HFF-Myc (cell line): ENCODE measurements at regions not wholly inside any gene's neighbourhood (a gene's known extent, or its start where the extent isn't known, plus 50 kb on each side); places are given as distances from the start of the nearest gene placed in this dataset.

ENCODE experiments used
- DNase-seq: peaks from one replicate; pipeline ENCODE4 v3.0.0-alpha.2; 2011; ENCODE audit warnings: low read depth; ENCODE audit errors: extremely low read depth
- H3K4me3 ChIP-seq: replicated peaks from 2 replicates; pipeline ENCODE4 v1.5.1; 2011; ENCODE audit warnings: low read depth, mild to moderate bottlenecking, control low read depth, low read length
- TF ChIP-seq, protein P1 (sequence below): IDR thresholded peaks from 2 replicates; pipeline ENCODE4 v1.5.1; 2012; ENCODE audit warnings: mild to moderate bottlenecking, low read depth, low read length, control low read depth; ENCODE audit errors: missing control alignments

DNA sequence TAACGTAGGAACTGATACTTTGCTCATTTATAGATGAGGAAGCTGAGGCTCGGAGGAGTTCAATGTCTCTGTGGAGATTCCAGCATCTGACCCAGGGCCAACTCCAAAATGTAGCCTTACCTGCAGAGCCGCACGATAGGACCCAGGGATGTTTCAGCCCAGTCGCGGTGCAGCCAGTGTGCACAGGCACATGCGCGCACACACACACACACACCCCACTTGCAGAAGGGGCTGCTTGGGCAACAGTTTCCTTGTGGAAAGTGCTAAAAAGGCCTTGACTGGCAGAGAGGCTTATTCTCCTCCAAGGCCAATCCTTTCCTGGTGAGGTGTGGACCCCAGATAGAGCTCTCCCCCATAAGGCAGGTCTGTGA, 101.7 kb downstream of the ZFP36L2 start:
- DNase-seq, result no peak
- TF ChIP-seq, protein P1, sequence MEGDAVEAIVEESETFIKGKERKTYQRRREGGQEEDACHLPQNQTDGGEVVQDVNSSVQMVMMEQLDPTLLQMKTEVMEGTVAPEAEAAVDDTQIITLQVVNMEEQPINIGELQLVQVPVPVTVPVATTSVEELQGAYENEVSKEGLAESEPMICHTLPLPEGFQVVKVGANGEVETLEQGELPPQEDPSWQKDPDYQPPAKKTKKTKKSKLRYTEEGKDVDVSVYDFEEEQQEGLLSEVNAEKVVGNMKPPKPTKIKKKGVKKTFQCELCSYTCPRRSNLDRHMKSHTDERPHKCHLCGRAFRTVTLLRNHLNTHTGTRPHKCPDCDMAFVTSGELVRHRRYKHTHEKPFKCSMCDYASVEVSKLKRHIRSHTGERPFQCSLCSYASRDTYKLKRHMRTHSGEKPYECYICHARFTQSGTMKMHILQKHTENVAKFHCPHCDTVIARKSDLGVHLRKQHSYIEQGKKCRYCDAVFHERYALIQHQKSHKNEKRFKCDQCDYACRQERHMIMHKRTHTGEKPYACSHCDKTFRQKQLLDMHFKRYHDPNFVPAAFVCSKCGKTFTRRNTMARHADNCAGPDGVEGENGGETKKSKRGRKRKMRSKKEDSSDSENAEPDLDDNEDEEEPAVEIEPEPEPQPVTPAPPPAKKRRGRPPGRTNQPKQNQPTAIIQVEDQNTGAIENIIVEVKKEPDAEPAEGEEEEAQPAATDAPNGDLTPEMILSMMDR, result no peak
- H3K4me3 ChIP-seq, result no peak overlapping the region

DNA sequence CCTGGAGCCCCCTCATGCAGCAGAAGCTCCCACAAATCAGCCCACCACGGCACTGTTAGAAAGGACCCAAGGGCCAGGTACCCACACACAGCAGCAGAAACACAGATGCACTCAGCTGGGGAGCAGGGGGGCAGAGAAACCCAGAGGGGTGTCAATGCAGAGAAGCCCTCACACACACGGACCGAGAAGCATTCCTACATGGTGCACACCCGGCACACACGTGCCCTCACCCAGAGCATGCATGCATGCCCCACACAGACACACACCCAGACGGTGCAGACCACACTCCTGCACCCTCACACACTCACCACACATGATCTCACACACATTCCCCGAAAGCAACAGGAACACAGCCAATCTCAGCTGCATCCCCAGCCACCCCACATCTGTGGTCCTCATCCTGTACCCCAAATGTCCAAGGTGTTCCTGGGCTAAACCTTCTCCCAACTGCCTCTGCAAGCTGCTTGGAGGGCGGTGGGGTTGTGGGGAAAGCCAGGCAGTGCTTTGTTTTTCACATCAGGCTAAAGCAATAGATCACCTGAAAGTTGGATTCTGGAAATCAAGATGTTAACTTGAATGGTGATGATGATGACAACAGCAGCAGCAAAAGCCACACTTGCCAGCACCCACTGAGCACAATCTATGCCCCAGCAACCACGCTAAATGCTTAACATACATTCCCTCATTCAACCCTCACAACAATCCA, 102.3 kb downstream of the ZFP36L2 start:
- TF ChIP-seq, protein P1, result no peak
- H3K4me3 ChIP-seq, result no peak overlapping the region
- no peak for DNase-seq

DNA sequence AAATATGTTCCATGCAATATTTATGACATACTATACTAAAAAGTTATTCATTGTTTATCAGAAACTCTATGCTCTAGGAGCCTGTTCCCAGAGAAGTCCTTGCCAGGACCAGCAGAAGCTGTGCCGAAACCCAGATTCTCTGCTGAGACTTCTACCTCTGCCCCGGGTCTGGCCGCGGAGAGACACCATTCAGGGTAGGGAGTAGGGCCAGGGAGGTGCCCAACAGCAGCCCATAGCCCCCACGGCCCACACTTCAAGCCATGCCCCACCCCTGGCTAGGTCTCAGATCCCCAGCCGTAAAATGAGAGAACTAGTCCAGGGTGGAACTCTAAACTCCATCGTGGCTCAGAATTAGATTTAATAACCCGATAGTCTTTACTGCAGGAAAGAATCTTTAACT, 102.9 kb downstream of the ZFP36L2 start:
- TF ChIP-seq, protein P1, result no peak
- no peak overlapping the region for H3K4me3 ChIP-seq
- no peak for DNase-seq

DNA sequence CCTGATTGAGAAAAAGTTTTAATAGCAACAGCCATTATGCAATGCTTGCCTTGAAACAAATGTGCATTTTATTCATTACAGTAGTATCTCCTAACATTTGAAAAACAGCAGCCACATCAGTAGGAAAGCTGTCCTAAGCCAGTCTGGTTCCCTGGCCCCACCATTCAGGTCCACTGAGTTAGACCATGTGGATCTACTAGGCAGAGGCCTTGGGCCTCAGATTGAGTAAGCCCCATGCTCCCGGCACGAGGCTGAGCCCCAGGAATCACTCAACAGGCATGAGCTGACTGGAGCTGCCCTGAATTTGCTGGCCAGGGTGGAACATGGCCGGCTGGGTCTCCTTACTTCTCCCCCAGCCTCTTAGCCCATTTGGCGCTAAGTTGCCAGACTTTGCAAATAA, 103.4 kb downstream of the ZFP36L2 start:
- TF ChIP-seq, protein P1, result no peak
- no peak for DNase-seq
- no peak overlapping the region for H3K4me3 ChIP-seq

DNA sequence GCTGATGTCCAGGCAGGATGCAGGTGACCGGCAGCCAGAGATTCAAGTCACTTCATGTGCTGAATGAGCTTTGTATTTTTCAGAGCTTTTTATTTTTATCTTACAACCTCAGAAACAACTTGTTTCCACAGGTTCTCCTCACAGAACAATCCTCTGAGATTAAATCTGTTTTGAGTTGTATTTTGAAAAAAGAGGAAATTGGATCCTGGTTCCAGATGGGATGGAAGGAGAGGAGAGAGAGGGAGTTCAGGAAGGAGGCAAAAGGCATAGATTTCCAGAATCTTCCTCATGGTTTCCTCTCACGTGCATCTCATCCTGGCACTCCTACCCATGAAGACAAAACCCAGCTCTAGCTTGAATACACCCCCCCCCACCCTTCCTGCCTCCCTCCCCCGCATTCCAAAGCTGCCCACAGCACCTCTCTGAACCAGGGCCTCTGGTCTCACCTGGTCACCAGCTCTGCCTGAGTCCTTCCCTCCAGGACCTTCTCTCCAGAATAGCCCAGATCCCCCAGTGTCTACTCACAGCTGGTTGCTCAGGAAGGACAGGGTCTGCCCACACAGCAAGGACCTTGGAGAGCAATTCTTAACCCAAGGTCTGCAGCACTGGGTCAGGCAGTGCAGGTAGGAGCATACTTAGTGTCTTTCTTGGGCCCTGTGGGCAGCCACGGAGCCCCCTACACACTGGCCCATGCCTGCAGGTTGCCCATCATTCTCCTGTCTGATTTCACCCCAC, 104.7 kb downstream of the ZFP36L2 start:
- DNase-seq, result no peak

DNA sequence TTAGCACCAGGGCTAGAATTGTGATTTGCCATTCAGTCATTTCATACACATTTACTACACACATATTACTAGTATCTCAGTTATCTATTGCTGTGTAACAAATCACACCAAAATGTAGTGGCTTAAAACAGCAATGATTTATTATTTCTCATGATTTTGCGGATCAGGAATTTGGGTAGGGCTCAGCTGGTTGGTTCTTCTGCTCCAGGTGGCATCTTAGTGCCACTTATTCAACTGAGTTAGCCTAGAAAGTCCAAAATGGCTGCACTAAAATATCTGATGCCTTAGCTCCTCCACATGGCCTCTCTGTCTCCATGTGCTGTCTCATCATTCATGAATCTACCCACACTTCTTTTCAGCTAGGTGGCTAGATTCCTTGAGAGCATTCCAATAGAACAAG, 107.1 kb downstream of the ZFP36L2 start:
- no peak overlapping the region for H3K4me3 ChIP-seq
- no peak for DNase-seq
- TF ChIP-seq, protein P1, result no peak

More for the DNA sequence above, 104.7 kb downstream of the ZFP36L2 start:
- no peak overlapping the region for H3K4me3 ChIP-seq
- TF ChIP-seq, protein P1, result no peak
